KMS-11 (cell line): ENCODE measurements at regions not wholly inside any gene's neighbourhood (a gene's known extent, or its start where the extent isn't known, plus 50 kb on each side); places are given as distances from the start of the nearest gene placed in this dataset.

ENCODE experiments used
- H2AFZ ChIP-seq: fragments of 200-600 bp; sonication (generic); 2 replicates; pipeline ENCODE4 v1.6.1; 2016; ENCODE audit warnings: antibody characterized with exemption, mixed run types, low read depth
- H3K27ac ChIP-seq: fragments of 200-600 bp; sonication (generic); 2 replicates; pipeline ENCODE4 v1.6.1; 2016; ENCODE audit warnings: mild to moderate bottlenecking, mixed run types
- H3K27me3 ChIP-seq: fragments of 200-600 bp; sonication (generic); 2 replicates; pipeline ENCODE4 v1.6.1; 2017; ENCODE audit warnings: mild to moderate bottlenecking, low read depth, mixed run types, moderate library complexity; ENCODE audit not compliant: insufficient read depth
- H3K36me3 ChIP-seq: fragments of 200-600 bp; sonication (generic); 2 replicates; pipeline ENCODE4 v1.6.1; 2017; ENCODE audit warnings: mild to moderate bottlenecking, mixed run types; ENCODE audit not compliant: insufficient read depth
- H3K4me1 ChIP-seq: fragments of 200-600 bp; sonication (generic); 2 replicates; pipeline ENCODE4 v1.6.1; 2016; ENCODE audit warnings: mild to moderate bottlenecking, low read depth, mixed run types; ENCODE audit not compliant: poor library complexity, severe bottlenecking
- H3K4me2 ChIP-seq: fragments of 200-600 bp; sonication (generic); 2 replicates; pipeline ENCODE4 v1.7.0; 2016; ENCODE audit warnings: mild to moderate bottlenecking, mixed run types
- H3K4me3 ChIP-seq: fragments of 200-600 bp; sonication (generic); IDR thresholded peaks from 2 replicates; pipeline ENCODE4 v1.6.1; 2017; ENCODE audit warnings: low read depth, low read length, mixed read lengths; ENCODE audit not compliant: insufficient read depth
- H3K79me2 ChIP-seq: fragments of 200-600 bp; sonication (generic); 2 replicates; pipeline ENCODE4 v1.6.1; 2016; ENCODE audit warnings: low read depth, mixed run types; ENCODE audit not compliant: insufficient read depth
- H3K9ac ChIP-seq: fragments of 200-600 bp; sonication (generic); 2 replicates; pipeline ENCODE4 v1.6.1; 2016; ENCODE audit warnings: mild to moderate bottlenecking, mixed run types
- H4K20me1 ChIP-seq: fragments of 200-600 bp; sonication (generic); 2 replicates; pipeline ENCODE4 v1.6.1; 2016; ENCODE audit warnings: mild to moderate bottlenecking, mixed run types; ENCODE audit not compliant: insufficient read depth
- TF ChIP-seq, protein P1 (sequence below): fragments of 200-600 bp; sonication (generic); conservative IDR thresholded peaks from 2 replicates; pipeline ENCODE4 v1.6.1; 2017; ENCODE audit warnings: low read depth, mild to moderate bottlenecking, antibody characterized with exemption, low read length, moderate library complexity, mixed read lengths

DNA sequence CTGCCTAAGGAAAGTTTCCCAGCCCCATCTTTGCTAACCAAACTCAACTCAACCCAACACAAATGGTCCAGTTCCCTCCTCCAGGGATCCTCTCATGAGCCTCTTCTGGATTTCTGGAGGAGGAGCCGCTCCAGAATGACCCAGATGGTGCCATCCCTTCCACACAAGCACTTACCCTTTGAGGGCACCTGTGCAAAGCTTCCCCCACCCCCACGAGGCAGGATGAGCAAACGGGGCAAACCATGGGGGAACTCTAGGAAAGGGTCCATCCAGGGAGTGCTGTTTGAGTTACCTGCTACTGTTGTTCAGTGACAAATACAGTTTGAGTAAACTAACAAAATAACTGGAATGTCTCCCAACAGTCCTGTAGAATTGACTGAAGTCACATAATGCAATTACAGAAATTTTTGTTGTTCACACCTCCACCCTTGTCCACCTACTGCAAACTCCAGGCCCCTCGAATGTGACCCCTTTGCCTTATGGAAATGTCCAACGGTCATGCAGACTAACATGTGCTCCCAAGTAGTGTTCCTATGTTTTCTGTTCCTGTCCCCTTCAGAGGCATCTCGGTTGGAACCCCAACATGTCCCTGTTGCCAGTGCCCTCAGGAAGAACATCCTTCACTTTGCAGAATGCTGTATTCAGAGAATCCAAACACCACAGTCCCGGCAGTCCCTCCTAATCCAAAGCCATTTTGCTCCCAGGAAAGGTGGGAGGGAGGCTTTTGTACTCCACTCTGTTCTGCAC is 160.1 kb downstream of the RRAGC start:
- no peaks in the 10 kb centered on the region for H3K4me1 ChIP-seq
- H3K36me3 ChIP-seq, result no peaks in the 10 kb centered on the region
- H3K9ac ChIP-seq, result no peak overlapping the region
- H3K27me3 ChIP-seq, result no peaks in the 10 kb centered on the region
- TF ChIP-seq, protein P1, sequence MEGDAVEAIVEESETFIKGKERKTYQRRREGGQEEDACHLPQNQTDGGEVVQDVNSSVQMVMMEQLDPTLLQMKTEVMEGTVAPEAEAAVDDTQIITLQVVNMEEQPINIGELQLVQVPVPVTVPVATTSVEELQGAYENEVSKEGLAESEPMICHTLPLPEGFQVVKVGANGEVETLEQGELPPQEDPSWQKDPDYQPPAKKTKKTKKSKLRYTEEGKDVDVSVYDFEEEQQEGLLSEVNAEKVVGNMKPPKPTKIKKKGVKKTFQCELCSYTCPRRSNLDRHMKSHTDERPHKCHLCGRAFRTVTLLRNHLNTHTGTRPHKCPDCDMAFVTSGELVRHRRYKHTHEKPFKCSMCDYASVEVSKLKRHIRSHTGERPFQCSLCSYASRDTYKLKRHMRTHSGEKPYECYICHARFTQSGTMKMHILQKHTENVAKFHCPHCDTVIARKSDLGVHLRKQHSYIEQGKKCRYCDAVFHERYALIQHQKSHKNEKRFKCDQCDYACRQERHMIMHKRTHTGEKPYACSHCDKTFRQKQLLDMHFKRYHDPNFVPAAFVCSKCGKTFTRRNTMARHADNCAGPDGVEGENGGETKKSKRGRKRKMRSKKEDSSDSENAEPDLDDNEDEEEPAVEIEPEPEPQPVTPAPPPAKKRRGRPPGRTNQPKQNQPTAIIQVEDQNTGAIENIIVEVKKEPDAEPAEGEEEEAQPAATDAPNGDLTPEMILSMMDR, result no peak
- H3K27ac ChIP-seq, result no peak overlapping the region
- no peaks in the 10 kb centered on the region for H3K79me2 ChIP-seq
- H4K20me1 ChIP-seq, result no peaks in the 10 kb centered on the region
- H3K4me2 ChIP-seq, result no peak overlapping the region
- H2AFZ ChIP-seq, result no peak overlapping the region
- no peak overlapping the region for H3K4me3 ChIP-seq

DNA sequence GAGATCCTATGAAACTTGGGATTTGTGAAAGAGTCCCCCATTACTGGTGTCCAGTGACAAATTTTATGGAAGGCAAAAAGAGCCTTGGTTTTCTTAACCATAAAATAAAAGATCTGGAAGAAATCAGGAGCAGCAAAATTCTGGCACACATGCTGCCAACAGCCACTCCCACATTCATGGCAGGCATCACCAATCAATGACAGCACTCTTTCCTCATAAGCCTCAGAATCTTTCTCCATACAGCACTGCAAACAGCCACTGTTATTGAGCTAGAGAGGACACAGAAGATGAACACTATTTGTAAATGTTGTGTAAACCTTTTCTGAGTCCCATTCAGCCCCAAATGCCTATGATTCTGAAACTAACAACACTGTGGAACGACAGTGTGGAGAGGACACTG is 162.2 kb downstream of the RRAGC start:
- H3K4me2 ChIP-seq, result no peak overlapping the region
- H3K79me2 ChIP-seq, result no peaks in the 10 kb centered on the region
- no peaks in the 10 kb centered on the region for H3K4me1 ChIP-seq
- TF ChIP-seq, protein P1, result no peak
- no peaks in the 10 kb centered on the region for H3K36me3 ChIP-seq
- no peaks in the 10 kb centered on the region for H4K20me1 ChIP-seq
- no peak overlapping the region for H3K9ac ChIP-seq
- H2AFZ ChIP-seq, result no peak overlapping the region
- H3K4me3 ChIP-seq, result no peak overlapping the region
- no peak overlapping the region for H3K27ac ChIP-seq
- H3K27me3 ChIP-seq, result no peaks in the 10 kb centered on the region

DNA sequence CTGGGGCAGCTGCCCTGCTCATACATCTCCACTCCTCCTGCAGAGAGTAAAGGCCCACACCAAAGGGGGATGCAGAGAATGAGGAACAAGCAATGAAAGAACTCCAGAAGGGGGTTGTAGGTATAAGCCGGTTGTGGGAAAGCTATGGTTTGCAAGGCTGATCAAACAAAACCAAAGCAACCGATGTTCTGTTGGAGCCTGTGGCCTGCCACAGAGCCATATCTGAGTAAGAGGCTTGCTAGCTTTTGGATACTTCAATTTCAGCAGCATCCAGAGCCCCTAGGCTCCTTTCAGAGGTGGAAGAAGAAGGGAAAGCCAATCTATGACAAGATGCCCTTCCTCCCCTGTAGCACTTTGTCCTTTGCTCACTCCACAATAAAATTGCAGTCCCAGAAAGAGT is 163.2 kb downstream of the RRAGC start:
- no peak overlapping the region for H3K4me3 ChIP-seq
- no peak overlapping the region for H3K27ac ChIP-seq
- H3K79me2 ChIP-seq, result no peaks in the 10 kb centered on the region
- TF ChIP-seq, protein P1, result no peak
- H4K20me1 ChIP-seq, result no peaks in the 10 kb centered on the region
- no peaks in the 10 kb centered on the region for H3K36me3 ChIP-seq
- H3K27me3 ChIP-seq, result no peaks in the 10 kb centered on the region
- H3K4me2 ChIP-seq, result no peak overlapping the region
- H2AFZ ChIP-seq, result no peak overlapping the region
- H3K9ac ChIP-seq, result no peak overlapping the region
- no peaks in the 10 kb centered on the region for H3K4me1 ChIP-seq

DNA sequence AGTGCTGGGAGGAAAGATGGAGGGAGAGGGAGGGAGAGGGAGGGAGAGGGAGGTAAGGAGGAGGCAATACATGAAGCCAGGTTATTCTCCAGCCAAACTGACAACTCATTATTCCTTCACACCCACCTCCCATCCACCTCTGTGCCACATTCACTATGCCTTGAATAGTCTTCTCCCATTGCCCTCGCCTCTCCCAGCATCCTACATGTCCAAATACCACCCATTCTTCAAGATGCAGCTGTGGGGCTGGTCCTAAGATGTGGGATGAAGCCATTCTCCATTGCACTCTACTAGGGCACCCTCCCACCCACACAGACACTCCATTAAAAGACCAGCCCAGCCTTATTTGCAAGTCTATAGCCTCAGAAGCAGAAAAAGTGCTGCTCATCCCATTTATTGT is 165.8 kb downstream of the RRAGC start:
- Histone ChIP-seq H3K9ac (no peak overlapping the region), H3K27me3 (no peaks in the 10 kb centered on the region), H3K79me2 (no peaks in the 10 kb centered on the region), H4K20me1 (no peaks in the 10 kb centered on the region), H2AFZ (no peak overlapping the region), H3K4me1 (no peaks in the 10 kb centered on the region), H3K27ac (no peak overlapping the region), H3K4me2 (no peak overlapping the region), H3K4me3 (no peak overlapping the region), H3K36me3 (no peaks in the 10 kb centered on the region)
- TF ChIP-seq, protein P1, result no peak
